ENCODE measurements at regions not wholly inside any gene's neighbourhood (a gene's known extent, or its start where the extent isn't known, plus 50 kb on each side); places are given as distances from the start of the nearest gene placed in this dataset.

DNA sequence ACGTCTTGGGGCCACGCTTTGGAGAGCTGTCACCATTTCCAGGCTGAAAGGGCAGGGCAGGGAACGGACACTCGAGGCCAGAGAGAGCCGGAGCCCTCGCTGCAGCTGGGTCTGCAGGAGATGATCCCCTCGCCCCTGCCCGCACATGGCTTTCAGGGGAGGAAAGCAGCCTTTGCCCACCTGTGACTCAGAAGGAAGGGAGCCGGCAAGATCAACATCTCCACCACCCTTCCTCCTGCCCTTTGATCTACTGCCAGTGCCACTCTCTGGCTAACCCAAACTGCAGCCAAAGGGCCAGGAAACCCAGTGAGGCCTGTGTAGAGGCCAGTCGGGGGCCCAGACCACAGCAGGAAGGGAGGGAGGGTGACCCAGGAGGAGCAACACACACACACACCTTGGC is 137.1 kb upstream of the ERCC6L2 start:
- H3K27me3 ChIP-seq (ENCODE audit: control insufficient read depth in 5 of 5, insufficient read depth in 4 of 5, low read length in 5 of 5): peaks cover 0 to 5% (median 2%) of the 10 kb centered on the region in 5 donors
- H3K4me3 ChIP-seq (ENCODE audit: low read depth in 1 of 5, low read length in 5 of 5): no peak overlapping the region
- H3K4me1 ChIP-seq (ENCODE audit: control insufficient read depth in 5 of 5, insufficient read depth in 5 of 5, low read length in 5 of 5): no peaks in the 10 kb centered on the region
- H3K36me3 ChIP-seq (ENCODE audit: control insufficient read depth in 5 of 5, insufficient read depth in 5 of 5, low read length in 5 of 5): no peaks in the 10 kb centered on the region
- H3K27ac ChIP-seq (ENCODE audit: low read depth, low read length): no peak overlapping the region
- no peaks in the 10 kb centered on the region for H3K9me3 ChIP-seq (ENCODE audit: control insufficient read depth in 5 of 5, low read length in 5 of 5)
- no peak overlapping the region for H3K9ac ChIP-seq (ENCODE audit: low read length in 5 of 5)

DNA sequence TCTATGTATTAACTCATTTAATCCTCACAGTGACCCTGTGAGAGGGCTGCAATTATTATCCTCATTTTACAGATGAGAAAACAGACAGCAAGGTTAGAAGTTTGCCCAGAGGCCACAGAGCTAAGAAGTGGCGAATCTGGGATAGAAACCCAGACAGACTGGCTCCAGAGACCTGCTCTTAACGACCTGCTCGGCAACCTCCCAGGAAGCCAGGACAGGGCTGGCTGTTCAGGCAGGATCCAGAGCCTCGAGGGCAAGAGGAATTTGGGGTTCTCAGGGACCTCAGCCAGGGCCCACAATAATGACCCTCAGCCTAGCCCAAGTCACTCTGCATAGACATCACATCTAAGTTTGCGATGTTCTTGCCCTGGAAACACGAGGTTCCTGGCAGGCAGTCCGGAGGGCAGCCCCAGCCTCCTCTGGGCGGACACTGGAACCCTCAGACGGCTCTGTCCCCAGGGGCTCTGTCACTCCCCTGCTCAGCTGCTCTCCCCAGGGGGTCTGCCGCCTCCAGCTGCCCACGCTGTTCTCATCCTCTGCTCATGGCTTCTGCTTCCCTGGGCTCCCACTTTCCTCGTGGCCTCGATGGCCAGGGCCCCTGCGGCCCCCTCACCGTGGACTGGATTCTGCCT is 138.5 kb upstream of the ERCC6L2 start:
- H3K27ac ChIP-seq (ENCODE audit: low read depth, low read length): no peak overlapping the region
- H3K36me3 ChIP-seq (ENCODE audit: control insufficient read depth in 5 of 5, insufficient read depth in 5 of 5, low read length in 5 of 5): no peaks in the 10 kb centered on the region
- H3K4me1 ChIP-seq (ENCODE audit: control insufficient read depth in 5 of 5, insufficient read depth in 5 of 5, low read length in 5 of 5): no peaks in the 10 kb centered on the region
- H3K9ac ChIP-seq (ENCODE audit: low read length in 5 of 5): no peak overlapping the region
- H3K9me3 ChIP-seq (ENCODE audit: control insufficient read depth in 5 of 5, low read length in 5 of 5): no peaks in the 10 kb centered on the region
- H3K27me3 ChIP-seq (ENCODE audit: control insufficient read depth in 5 of 5, insufficient read depth in 4 of 5, low read length in 5 of 5): peaks cover 0 to 5% (median 2%) of the 10 kb centered on the region in 5 donors
- no peak overlapping the region for H3K4me3 ChIP-seq (ENCODE audit: low read depth in 1 of 5, low read length in 5 of 5)

DNA sequence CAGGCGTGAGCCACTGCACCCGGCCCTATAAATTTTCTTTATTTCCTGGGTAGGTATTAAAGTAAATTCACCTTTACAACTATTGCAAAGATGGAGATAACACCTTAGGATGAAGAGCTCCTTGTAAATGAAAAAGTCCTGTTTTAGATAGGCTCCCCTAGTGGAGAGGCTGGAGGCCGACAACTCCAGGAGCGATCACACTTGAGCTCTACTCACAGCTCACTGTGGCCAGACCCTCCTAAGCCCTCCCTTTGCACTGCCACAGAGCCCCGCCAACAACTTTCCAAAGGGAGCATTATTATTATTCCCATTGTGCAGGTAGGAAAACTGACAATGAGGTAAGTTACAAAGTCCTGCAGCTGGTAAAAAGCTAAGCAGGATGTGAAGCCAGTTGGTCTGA is 139.1 kb upstream of the ERCC6L2 start:
- Histone ChIP-seq H3K27me3 (ENCODE audit: control insufficient read depth in 5 of 5, insufficient read depth in 4 of 5, low read length in 5 of 5) (peaks cover 0 to 5% (median 2%) of the 10 kb centered on the region in 5 donors), H3K27ac (ENCODE audit: low read depth, low read length) (no peak overlapping the region), H3K4me3 (ENCODE audit: low read depth in 1 of 5, low read length in 5 of 5) (no peak overlapping the region), H3K9ac (ENCODE audit: low read length in 5 of 5) (no peak overlapping the region), H3K9me3 (ENCODE audit: control insufficient read depth in 5 of 5, low read length in 5 of 5) (no peaks in the 10 kb centered on the region), H3K36me3 (ENCODE audit: control insufficient read depth in 5 of 5, insufficient read depth in 5 of 5, low read length in 5 of 5) (no peaks in the 10 kb centered on the region), H3K4me1 (ENCODE audit: control insufficient read depth in 5 of 5, insufficient read depth in 5 of 5, low read length in 5 of 5) (no peaks in the 10 kb centered on the region)

DNA sequence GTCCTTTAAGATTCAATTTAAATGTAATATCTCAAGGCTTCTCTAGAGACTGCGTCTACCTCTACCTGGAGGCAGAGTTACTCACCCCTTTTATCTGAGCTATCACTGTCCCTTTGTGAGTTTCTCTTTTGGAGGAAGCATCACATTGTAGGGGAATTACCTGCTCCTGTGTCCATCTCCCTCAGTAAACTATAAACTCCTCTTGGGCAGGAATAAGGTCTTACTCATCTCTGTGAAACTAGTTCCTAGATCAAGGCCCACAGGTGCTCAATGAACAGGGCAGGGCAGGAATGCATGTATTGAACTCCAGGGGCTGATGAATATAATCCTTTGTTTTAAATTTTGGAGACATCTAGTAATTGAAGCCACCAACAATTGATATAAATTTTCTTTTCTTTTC is 139.8 kb upstream of the ERCC6L2 start:
- H3K27ac ChIP-seq (ENCODE audit: low read depth, low read length): no peak overlapping the region
- no peaks in the 10 kb centered on the region for H3K9me3 ChIP-seq (ENCODE audit: control insufficient read depth in 5 of 5, low read length in 5 of 5)
- H3K4me1 ChIP-seq (ENCODE audit: control insufficient read depth in 5 of 5, insufficient read depth in 5 of 5, low read length in 5 of 5): no peaks in the 10 kb centered on the region
- no peak overlapping the region for H3K9ac ChIP-seq (ENCODE audit: low read length in 5 of 5)
- H3K27me3 ChIP-seq (ENCODE audit: control insufficient read depth in 5 of 5, insufficient read depth in 4 of 5, low read length in 5 of 5): peaks cover 0 to 5% (median 2%) of the 10 kb centered on the region in 5 donors
- H3K4me3 ChIP-seq (ENCODE audit: low read depth in 1 of 5, low read length in 5 of 5): no peak overlapping the region
- no peaks in the 10 kb centered on the region for H3K36me3 ChIP-seq (ENCODE audit: control insufficient read depth in 5 of 5, insufficient read depth in 5 of 5, low read length in 5 of 5)

DNA sequence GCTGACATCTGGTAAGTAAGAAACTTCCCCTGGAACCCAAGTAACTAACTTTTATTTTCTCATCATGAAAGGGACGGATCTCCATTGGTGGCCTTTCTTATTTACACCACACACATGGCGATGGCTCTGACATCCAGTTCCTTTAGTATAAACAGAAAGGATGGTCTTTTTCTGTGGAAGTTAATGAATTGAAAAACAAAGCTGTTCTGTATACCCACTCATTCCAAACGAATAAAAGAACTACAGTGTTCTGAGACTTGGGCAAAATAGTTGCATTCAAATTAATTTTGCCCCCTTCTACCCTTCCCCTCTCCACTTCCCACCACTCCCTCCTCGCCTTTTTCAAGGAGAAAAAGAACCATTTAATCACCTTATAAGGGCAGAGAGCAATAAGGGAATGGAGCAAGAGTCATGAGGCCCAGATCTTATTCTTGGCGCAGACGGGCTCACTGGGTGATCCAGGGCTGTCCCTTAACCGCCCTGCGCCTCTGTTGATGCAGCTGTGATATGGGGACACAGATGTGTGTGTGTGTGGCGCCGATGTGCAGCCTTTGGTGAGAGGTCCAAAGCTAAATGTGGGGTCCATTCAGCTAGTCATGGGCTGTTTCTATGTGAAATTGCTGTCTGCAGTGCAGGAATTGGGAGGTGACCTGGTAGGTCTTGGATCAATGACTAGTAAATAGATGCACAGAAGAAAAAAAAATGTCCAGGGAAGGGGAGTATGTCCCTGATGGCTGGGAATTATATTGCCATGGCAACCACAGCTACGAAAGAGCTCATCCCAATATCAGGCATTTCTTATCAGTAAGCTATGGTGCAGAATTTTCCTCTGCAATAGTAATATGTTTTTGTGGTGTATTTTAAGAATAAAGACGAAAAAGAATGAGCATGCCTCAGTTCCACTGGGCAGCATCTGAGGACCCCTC is 141.5 kb upstream of the ERCC6L2 start:
- no peak overlapping the region for H3K9ac ChIP-seq (ENCODE audit: low read length in 5 of 5)
- no peak overlapping the region for H3K4me3 ChIP-seq (ENCODE audit: low read depth in 1 of 5, low read length in 5 of 5)
- no peaks in the 10 kb centered on the region for H3K4me1 ChIP-seq (ENCODE audit: control insufficient read depth in 5 of 5, insufficient read depth in 5 of 5, low read length in 5 of 5)
- H3K27ac ChIP-seq (ENCODE audit: low read depth, low read length): no peak overlapping the region
- H3K27me3 ChIP-seq (ENCODE audit: control insufficient read depth in 5 of 5, insufficient read depth in 4 of 5, low read length in 5 of 5): peaks cover 0 to 5% (median 2%) of the 10 kb centered on the region in 5 donors
- peaks cover 0 to 4% (median 0%) of the 10 kb centered on the region in 5 donors for H3K9me3 ChIP-seq (ENCODE audit: control insufficient read depth in 5 of 5, low read length in 5 of 5)
- H3K36me3 ChIP-seq (ENCODE audit: control insufficient read depth in 5 of 5, insufficient read depth in 5 of 5, low read length in 5 of 5): no peaks in the 10 kb centered on the region

DNA sequence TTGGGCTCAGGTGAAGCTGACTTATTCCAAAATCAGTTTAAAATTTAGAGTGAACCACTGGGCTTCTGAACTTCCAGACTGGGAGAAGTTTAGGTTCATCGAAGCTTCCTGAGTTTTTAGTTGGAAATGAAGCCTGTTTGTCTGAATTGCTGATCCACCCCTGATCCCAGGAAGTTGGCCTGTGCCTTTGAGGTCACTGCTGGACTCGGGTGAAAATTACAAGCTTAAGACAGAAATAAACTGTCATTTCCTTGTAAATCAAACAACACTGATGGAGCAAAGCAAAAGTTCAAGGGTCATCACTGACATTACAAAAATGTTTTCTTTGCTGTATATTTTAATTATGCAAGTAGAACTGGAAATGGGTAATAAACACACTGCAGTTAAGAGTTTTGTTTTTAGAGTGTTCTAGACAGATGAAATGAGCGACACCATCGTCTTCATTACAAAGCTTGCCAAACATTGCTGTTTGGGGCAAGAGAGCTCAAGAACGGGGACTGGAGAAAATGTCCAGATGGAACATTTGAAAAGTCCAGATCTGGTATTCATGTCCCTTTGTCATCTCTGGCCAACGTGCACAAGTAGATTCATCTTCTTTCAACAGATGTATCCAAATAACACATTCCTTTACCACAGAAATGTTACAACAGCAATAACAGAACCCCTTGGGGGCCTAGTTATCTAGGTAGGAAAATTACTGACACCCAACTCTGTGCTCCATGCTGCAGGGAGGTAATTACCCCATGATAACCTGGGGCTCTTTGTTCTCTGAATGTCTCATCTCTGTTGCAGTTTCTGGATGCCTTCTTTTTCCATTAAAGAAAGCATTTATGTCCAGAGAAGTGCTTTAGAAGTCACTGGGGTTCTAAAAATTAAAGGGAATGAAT is 142.4 kb upstream of the ERCC6L2 start:
- H3K4me3 ChIP-seq (ENCODE audit: low read depth in 1 of 5, low read length in 5 of 5): no peak overlapping the region
- H3K9ac ChIP-seq (ENCODE audit: low read length in 5 of 5): no peak overlapping the region
- no peaks in the 10 kb centered on the region for H3K4me1 ChIP-seq (ENCODE audit: control insufficient read depth in 5 of 5, insufficient read depth in 5 of 5, low read length in 5 of 5)
- no peaks in the 10 kb centered on the region for H3K36me3 ChIP-seq (ENCODE audit: control insufficient read depth in 5 of 5, insufficient read depth in 5 of 5, low read length in 5 of 5)
- no peak overlapping the region for H3K27ac ChIP-seq (ENCODE audit: low read depth, low read length)
- peaks cover 0 to 2% (median 0%) of the 10 kb centered on the region in 5 donors for H3K27me3 ChIP-seq (ENCODE audit: control insufficient read depth in 5 of 5, insufficient read depth in 4 of 5, low read length in 5 of 5)
- peaks cover 0 to 4% (median 0%) of the 10 kb centered on the region in 5 donors for H3K9me3 ChIP-seq (ENCODE audit: control insufficient read depth in 5 of 5, low read length in 5 of 5)

DNA sequence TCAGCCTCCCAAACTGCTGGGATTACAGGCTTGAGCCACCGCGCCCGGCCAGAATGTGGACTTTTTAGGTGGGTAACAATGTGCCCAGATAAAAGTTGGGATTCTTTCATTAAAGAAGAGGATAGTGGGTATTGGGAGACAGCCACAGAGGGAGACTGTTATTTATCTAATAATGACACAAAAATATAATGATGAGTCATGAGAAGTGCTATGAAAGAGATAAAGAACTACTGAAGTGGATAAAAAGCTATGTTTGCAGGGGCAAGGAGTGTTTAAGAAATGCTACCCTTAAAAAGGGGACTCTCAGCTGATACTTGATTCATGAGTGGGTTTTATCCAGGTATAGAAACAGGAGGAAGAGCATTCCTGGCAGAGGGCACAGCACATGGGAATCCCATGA is 143.6 kb upstream of the ERCC6L2 start:
- no peak overlapping the region for H3K27ac ChIP-seq (ENCODE audit: low read depth, low read length)
- H3K4me3 ChIP-seq (ENCODE audit: low read depth in 1 of 5, low read length in 5 of 5): no peak overlapping the region
- H3K36me3 ChIP-seq (ENCODE audit: control insufficient read depth in 5 of 5, insufficient read depth in 5 of 5, low read length in 5 of 5): no peaks in the 10 kb centered on the region
- peaks cover 0 to 4% (median 0%) of the 10 kb centered on the region in 5 donors for H3K9me3 ChIP-seq (ENCODE audit: control insufficient read depth in 5 of 5, low read length in 5 of 5)
- no peak overlapping the region for H3K9ac ChIP-seq (ENCODE audit: low read length in 5 of 5)
- H3K4me1 ChIP-seq (ENCODE audit: control insufficient read depth in 5 of 5, insufficient read depth in 5 of 5, low read length in 5 of 5): no peaks in the 10 kb centered on the region
- H3K27me3 ChIP-seq (ENCODE audit: control insufficient read depth in 5 of 5, insufficient read depth in 4 of 5, low read length in 5 of 5): no peaks in the 10 kb centered on the region

DNA sequence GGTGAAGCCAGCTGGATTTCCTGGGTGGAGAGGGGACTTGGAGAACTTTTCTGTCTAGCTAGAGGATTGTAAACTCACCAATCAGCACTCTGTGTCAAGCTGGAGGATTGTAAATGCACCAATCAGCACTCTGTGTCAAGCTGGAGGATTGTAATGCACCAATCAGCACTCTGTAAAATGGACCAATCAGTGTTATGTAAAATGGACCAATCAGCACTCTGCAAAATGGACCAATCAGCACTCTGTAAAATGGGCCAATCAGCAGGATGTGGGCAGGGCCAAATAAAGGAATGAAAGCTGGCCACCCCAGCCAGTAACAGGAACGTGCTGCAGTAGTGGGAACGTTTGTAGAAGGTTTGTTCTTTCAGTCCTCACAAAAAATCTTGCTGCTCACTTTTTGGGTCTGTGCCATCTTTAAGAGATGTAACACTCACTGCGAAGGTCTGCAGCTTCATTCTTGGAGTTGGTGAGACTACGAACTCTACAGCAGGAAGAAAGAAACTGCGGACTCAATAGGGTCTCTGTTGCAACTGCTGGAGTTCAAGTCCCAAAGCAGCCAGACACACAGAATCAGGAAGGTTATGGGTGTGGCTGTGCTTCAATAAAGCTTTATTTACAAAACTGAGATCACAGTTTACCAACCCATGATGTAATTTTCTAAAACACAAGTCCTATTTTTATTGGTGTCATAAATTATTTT is 145.7 kb upstream of the ERCC6L2 start:
- Histone ChIP-seq H3K36me3 (ENCODE audit: control insufficient read depth in 5 of 5, insufficient read depth in 5 of 5, low read length in 5 of 5) (no peaks in the 10 kb centered on the region), H3K9me3 (ENCODE audit: control insufficient read depth in 5 of 5, low read length in 5 of 5) (peaks cover 0 to 4% (median 0%) of the 10 kb centered on the region in 5 donors), H3K27me3 (ENCODE audit: control insufficient read depth in 5 of 5, insufficient read depth in 4 of 5, low read length in 5 of 5) (no peaks in the 10 kb centered on the region), H3K4me3 (ENCODE audit: low read depth in 1 of 5, low read length in 5 of 5) (no peak overlapping the region), H3K4me1 (ENCODE audit: control insufficient read depth in 5 of 5, insufficient read depth in 5 of 5, low read length in 5 of 5) (no peaks in the 10 kb centered on the region), H3K9ac (ENCODE audit: low read length in 5 of 5) (no peak overlapping the region), H3K27ac (ENCODE audit: low read depth, low read length) (no peak overlapping the region)

DNA sequence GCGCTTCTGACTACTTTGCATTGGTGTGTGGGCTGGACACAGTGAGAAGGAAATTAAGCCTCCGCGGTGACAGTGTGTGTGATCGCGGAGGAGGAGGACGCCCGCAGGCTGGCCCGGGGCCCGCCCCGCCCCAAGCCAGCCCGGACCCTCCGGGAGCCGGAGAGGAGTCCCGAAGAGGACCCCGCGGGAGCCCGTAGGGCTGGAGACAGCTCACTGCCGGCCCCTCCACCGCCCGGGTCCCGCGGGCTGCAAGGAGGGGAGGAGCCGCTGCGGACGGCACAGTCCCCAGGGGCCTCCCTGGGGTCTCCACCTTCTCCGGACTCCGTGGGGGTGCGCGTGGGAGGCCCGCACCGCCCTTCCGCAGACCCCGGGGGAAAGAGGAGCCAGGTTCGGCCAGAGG is 146.4 kb upstream of the ERCC6L2 start:
- no peaks in the 10 kb centered on the region for H3K27me3 ChIP-seq (ENCODE audit: control insufficient read depth in 5 of 5, insufficient read depth in 4 of 5, low read length in 5 of 5)
- H3K9me3 ChIP-seq (ENCODE audit: control insufficient read depth in 5 of 5, low read length in 5 of 5): peaks cover 0 to 4% (median 0%) of the 10 kb centered on the region in 5 donors
- no peaks in the 10 kb centered on the region for H3K4me1 ChIP-seq (ENCODE audit: control insufficient read depth in 5 of 5, insufficient read depth in 5 of 5, low read length in 5 of 5)

More for the DNA sequence above, 146.4 kb upstream of the ERCC6L2 start:
- Histone ChIP-seq H3K36me3 (ENCODE audit: control insufficient read depth in 5 of 5, insufficient read depth in 5 of 5, low read length in 5 of 5) (no peaks in the 10 kb centered on the region), H3K4me3 (ENCODE audit: low read depth in 1 of 5, low read length in 5 of 5) (no peak overlapping the region), H3K9ac (ENCODE audit: low read length in 5 of 5) (no peak overlapping the region), H3K27ac (ENCODE audit: low read depth, low read length) (no peak overlapping the region)
